GDM1 (cell line): ENCODE measurements at regions not wholly inside any gene's neighbourhood (a gene's known extent, or its start where the extent isn't known, plus 50 kb on each side); places are given as distances from the start of the nearest gene placed in this dataset.

Source experiments
- DNase-seq: peaks from one replicate; lab custom pipeline; 2025; lab: John Stamatoyannopoulos, UW

DNA sequence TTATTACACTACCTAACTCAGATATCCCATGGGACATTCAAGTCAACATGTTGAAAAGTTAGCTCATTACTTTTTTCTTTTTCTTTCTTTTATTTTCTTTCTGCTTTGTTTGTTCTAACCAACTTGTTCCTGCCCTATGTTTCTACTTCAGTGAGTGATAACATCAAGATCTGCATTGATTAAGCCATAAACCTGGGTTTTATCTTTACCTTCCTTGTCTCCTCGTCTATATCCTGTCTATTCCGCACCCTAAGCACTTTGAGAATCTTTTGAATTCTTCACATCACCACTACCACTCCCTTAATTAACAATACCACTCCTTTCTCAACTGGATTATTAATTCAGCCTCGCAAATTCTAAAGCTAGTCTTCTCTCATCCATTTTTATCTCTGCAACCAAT is 81.9 kb upstream of the AVPR1A start:
- no peak for DNase-seq

DNA sequence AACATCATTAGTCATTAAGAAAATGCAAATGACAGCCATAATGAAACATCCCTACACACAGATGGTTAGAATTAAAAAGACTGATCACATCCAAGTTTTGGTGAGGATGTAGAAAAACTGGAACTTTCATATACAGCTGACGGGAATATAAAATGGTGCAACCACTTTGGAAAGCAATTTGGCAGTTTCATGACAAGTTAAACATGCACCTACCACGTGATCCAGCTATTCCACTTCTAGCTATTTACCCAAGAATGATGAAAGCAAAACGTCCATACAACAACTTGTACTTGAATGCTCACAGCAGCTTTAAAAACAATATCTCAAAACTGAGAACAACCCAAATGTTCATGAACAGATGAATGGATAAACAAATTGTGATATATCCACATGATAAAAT is 77.9 kb upstream of the AVPR1A start:
- DNase-seq: no peak

DNA sequence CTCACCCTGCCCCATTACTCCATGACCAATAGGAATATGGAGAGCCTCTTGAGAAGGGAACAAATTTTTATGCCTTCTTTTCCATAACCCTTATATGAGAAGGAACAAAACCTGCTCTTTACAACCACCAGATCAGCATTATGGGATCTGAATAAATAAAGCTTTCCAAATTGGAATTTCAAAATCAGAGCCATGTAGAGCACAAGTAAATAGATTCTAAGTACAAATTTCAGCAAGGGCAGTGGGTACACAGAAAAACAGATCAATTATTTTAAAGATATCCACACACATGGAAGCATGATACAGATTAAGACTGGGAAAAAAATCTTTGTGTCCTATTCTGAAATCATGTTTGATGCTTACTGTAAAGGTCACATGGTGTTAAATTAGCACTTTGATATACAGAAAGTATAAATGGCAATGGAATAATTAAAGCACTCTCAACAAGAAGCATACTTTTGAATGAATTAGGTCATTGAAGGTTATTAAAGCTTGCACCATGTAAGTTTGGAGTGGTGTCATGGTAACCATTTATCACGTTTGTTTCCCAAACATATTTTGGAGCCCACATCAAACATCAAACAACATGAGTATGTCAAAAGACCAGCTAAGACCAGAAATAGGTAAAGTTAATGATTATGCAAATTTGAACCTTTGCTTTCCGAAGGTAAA is 75.9 kb upstream of the AVPR1A start:
- DNase-seq: no peak

DNA sequence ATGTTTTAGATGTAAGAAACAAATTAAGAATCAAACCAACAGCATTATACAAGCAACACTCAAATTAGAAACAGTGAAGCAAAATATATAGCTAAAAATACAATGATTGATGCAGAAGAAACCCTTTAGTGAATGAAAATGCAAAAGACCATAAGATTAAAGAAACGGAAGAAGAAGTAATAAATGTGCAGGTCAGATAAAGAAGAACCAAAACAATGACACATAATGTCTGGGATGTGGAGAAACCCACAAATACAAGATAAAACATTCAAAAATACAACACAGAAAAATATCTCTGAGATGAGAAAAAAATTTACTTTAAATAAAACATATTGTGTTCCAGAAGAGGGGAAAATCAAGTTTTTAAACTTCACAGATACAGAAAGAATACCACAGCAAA is 73.4 kb upstream of the AVPR1A start:
- peak; percentile 22 for DNase-seq

DNA sequence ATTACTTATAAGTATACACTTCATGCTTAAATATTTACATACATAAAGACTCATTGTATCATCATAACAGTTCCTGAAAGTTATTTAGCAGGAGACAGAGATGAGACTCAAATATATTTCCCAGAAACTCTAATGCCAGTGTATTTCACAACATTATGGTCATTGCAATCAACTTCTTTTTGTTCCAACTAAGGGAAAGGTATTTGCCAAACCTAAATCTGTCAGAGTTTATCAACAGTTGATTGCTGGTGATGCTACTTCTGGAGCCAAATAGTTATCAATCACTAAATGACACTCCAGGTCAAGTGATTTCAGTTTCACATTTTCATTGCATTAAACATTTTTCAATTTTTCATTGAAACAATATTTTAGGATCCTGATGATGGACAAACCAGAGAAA is 72.1 kb upstream of the AVPR1A start:
- no peak for DNase-seq

DNA sequence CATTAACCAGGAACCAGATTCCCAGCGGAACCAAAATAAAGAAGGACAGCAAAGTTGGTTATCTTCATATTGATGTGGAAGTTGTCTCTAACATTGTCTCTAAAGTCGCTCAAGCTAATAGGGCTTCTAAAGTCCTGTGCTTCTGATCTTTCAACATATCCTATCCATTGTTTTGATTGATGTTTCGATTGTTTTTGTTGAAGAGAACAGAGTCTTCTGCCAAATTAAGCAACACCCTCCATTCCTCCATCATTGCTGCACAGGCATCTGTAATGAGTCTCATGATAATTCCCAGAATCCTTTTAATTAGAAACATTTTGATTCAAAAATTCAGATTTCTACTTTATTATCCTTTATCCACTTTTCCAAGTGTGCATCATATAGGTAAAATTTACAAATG is 71.6 kb upstream of the AVPR1A start:
- no peak for DNase-seq

DNA sequence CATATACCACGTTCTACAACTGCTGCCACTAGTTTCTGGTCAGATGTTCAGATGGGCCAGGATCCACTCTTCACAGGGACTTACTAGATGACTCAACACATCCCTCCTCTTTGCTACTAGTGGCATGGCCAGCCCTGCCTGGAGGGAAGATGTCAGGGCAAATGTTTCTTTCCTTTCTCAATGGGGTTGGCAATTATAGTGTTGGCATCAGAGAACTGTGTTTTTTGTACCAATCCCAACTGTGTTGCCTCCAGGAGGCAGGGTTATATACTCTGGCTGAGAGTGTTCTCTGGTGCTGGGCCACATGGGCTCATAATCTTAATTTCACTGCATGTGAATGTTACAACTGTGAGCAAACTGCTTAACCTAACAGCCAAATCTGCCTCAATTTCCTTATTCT is 69.9 kb upstream of the AVPR1A start:
- no peak for DNase-seq

DNA sequence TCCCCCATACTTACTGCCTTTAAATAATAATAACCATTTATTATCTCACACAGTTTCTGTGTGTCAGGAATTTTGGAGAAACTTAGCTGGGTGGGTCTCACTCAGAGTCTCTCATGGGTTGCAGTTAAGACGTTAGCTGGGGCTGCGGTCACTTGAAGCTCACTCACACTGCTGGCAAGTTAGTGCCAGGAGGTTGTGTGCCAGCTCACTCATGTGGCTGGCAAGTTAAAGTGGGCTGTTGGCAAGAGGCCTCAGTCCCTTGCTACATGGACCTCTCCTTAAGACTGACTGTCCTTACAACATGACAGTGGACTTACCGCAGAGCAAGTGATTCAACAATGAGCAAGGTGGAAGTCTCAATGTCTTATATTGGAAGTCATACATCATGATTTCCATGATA is 61.3 kb upstream of the AVPR1A start:
- DNase-seq: no peak

DNA sequence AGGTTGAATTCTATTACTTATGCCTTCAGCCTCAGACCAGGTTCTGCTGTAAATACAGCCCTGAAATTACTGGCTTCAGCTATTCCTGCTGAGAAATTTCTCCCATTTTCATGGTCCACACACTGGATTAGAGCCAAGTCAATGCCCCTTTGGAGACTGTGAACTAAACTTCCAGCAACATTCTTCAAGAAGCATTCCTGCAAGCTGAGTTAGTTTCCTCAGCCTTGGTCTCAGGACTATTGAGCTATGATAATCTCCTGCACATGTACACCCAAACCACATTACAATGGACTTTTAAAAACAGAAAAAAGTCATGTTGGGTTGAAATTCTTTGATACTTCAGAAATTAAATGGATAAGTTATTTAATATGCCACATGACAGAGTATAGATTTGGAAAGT is 58.0 kb upstream of the AVPR1A start:
- DNase-seq: no peak

DNA sequence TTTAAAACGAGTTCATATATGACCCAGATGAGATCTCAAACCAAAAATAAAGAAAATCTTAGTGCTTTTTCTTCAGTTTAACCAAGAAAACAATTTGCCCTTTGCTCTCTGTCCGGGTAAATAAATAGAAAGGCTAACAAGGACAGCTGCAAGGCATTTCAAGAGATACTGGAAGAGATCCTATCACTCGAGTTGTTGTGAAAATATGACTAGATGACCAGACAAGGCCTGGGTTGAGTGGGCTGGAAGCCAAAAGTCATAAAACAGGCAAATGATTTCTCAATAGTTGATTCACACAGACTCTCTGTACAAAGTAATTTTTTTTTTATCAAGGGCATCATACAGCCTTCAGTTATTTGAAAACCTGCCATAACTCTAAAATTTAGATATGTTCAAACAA is 55.9 kb upstream of the AVPR1A start:
- no peak for DNase-seq

DNA sequence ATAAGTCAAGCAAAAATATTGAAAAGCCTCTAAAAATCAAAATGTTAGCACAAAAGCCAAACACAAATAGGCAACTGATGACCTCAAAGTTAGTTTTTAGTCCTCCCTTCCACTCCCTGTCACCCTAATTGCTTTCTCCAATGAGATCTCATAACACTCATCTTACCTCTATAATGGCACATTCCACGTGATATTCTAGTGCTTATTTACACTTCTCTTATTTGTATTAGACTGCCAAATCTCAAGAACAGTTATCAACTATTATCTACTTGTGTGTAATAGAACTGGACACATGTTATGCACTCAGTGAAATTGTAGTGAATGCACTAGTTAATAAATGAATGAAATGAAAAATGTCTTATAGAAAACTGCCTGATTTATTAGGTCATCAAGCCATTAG is 55.5 kb upstream of the AVPR1A start:
- DNase-seq: no peak
